HG03108 (cell line): ENCODE measurements at regions not wholly inside any gene's neighbourhood (a gene's known extent, or its start where the extent isn't known, plus 50 kb on each side); places are given as distances from the start of the nearest gene placed in this dataset.

ENCODE experiments used
- ATAC-seq: cut with Tn5 transposase; IDR thresholded peaks from one replicate; pipeline ENCODE4 v1.9.1; 2021; ENCODE audit warnings: moderate library complexity; ENCODE audit not compliant: unreplicated experiment

DNA sequence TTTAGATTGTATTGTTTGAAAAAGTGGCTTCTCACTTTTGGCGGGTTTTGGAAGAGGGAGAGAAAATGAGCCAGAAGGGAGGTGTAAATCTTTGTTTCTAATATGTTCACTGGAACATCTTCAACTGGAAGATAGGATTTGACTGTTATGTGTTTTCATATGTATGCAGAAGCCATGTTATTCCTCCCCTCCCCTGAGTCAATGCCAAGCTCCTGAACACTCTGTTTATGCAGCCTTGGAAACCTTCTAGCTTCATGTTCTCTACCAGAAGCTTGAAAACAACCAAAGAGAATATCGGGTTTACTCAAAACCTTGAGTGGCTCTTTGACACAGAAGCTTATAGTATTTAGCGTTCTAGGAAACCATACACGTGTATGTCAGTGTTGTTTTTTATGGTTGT, 279.1 kb downstream of the PRL start:
- ATAC-seq, result no peak

DNA sequence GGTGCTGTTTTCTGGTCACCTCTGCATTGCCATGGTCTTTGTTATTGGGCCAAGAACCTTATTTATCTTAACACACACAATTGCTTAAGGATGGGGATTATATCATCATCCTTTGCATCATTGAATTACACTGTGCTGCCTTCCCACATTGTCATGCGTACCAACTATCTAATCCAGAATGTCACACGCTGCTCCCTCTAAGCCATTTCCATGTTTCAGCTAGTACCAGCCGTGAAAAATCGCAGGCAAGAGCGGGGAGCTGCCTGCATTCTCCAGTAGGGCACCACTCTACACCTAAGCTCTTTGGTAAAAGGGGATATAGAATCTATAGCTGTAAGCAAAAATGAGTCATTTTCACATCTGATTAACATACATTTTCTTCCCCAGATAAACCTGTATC, 277.0 kb downstream of the PRL start:
- no peak for ATAC-seq

DNA sequence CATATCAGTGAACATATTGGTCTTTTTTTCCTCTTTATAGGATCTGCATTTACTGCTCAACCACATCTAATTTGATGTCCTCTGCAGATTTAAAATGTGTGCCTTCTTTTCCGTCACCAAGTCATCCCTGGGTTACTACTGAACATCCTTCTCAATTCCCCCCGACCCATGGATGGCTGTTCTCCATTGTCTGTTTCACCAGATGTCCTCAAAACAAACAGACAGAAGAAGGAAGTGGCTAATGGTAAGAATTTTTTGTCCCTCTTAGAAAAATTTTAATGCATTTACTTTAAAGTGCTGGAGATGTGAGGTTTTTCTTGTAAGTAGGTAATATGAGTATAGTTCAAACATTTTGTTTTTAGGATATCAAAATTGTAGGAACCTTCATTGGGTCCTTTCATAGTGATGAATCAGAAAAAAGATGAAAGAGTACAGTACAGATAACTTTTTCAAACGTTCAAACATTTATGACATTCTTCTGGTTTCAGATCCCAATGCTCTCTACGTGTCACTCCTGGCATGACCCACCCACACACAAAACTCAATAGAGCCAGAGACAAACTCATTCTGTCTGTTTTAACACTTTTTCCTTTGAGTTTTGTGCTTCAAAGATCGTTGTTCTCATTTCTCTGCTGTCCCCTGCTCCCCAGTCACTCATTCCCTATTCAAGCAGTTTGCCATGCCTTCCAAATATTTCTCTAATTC, 276.4 kb downstream of the PRL start:
- no peak for ATAC-seq

DNA sequence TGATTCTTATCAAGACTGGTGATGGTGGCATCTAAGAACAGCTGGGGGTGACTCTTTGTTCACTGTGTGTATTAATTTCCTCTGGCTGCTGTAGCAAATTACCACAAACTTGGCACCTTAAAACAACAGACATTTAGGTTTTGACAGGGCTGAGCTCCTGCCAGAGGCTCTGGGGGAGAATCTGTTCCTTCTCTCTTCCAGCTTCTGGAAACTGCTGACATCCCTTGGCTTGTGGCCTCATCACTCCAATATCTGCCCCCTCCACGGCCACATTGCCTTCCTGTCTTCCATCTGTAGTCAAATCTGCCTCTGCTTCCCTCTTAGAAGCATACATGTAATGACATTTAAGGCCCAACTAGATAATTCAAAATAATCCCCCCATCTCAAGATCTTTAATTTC, 274.9 kb downstream of the PRL start:
- no peak for ATAC-seq

DNA sequence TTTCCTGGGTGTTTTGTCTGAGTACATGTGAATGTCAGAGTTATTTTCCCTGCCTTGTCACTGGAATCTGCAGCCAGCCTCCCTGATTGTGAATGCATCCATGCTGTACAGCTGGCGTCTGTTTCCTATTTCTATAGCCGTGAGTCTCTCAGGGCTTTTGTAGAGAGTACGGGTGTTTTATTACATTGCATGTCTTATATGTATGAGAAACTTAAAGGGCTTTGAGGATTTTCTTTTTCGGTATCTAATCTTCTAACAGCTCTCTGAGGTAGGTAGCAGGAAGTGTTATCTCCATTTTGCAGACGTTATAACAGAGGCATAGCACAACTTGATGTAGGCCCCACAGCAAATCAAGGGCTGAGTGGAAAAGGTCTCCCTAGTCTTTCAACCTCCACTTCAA, 272.9 kb downstream of the PRL start:
- no peak for ATAC-seq

DNA sequence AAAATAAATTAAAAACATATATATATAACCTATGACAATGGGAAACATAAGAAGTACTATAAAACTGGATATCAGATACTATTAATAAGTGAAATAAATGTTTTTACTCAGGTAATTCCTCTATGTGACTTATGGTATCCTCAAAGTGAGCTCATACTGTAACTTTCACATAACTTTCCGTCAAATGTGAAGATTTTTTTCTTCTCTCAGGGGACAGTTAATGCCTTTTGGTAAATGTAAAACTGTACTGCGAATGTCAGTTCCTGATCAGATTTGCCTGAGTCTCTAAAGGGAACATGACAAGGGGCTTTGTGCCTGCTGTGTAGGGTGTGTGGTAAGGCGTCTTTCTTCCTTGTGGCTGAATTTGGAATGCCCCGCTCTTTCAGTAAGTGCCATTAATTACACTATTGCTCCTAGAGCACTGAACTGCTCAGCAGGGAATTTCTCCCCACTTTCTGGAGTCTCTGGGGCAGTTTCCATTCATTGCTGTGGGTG, 271.8 kb downstream of the PRL start:
- ATAC-seq, result no peak

DNA sequence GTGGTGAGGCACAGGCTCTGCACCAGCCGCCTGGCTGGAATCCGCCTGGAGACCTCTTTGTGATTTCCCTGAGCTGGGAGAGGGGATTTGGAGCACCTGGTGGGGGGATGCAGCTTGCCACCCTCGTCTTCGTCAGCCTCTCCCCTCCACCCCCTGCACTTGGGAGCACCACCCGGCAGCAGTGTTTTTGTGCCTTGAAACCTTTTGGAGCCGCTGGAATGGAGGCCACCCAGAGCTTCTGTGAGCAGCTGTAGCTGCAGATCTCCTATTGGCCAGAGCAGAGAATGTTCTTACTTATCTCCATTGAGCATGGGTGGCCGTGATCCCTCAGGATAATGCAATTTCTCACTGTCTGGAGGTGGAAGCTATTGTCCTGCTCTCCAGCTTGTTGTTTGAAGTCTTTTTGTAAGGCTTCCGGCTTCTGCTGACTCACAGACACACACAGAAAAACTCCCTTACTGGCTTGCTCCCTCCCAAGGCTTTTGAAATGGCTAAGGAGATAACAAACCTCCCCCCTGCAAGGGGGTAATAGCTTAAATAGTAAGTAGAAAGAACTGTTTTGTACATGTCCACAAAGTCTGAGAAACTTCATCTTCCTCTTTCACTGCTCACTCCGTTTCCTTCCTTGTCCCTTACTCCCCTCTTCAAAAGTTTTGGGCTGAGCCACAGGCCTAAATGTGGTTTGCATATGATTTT, 271.2 kb downstream of the PRL start:
- peak; percentile 53 for ATAC-seq

DNA sequence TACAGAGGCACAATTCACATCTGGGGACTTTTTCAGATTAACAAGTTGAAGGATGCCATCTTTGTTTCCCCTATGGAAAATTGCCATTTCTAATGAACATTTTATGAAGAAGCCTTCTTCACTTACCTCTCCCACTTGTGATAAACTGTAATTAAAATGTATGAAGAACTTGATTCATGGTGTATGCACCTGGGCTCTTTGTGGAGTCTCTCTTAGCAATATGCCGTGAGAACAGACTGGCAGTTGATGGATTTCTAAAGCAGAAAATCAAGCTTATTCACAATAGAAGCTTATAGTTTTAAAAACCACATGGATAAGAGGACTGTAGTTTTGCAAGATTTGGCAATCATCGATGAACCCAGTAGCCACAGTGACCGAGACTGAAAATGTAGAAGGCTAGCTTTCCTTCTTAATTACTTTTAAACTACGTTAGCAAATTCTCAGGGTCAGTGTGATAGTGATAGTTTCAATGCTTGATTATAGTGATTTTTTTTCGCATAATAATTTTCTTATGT, 270.6 kb downstream of the PRL start:
- no peak for ATAC-seq

DNA sequence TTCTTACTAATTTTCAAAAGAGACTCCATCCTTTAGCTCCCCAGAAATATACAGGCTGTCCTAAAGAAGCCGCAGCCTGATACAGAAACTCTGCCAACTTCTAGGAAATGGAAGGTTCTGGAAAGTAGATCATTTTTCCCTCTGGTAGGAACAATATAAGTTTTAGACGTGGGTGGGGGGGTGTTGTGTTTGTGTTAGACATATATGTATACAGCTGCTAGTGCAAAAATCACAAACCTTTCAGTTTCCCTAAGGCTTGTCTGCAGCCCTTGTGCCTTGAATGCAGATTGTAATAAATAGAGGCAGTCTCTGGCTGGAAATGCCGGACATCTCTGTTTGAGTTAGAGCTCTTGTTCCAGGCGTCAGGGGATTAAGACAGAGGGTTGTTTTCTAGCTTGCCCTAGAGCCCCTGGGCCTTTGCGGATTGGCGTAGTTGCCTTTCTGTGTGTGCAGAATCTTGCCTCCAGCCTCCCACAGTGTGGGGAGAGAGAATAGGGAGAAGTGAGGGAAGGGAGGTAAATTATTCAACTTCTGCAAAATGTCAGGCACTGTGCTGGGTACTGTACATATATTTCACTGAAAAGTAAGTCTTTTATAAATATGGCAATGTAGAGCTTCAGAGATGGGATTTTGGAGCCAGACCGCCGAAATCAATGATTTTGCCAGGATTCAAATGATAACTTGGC, 269.7 kb downstream of the PRL start:
- no peak for ATAC-seq

DNA sequence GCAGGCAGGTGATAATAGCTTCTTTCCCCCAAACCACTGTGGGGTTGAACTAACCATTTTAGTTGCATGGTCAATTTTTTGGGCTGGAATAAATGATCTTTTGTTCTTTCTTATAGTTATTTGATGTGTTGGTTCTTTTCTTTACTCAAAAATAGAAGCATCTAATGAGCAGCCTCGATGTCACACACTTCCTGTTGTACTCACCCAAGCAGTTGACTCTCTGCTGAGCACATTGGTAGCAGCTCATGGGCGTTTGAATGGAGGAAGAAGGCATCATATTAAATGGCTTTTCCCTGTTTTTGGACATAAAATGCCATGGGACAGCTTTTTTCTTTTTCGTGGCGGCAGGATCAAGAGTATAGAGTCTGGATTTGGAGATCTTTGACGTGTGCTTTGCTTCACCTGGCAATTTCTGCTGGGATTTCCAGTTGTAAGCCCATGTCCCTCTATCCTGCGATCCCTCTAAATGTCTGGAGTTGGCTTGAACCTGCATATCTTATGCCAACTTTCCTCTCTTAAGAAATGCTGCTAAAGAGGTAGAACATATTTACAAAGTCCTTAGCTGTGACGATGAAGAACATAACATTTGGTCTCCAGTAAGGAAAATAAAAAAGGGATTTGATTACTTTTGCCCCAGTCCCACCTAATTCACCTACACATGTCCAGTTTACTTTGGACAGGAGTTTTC, 268.3 kb downstream of the PRL start:
- ATAC-seq, result no peak

DNA sequence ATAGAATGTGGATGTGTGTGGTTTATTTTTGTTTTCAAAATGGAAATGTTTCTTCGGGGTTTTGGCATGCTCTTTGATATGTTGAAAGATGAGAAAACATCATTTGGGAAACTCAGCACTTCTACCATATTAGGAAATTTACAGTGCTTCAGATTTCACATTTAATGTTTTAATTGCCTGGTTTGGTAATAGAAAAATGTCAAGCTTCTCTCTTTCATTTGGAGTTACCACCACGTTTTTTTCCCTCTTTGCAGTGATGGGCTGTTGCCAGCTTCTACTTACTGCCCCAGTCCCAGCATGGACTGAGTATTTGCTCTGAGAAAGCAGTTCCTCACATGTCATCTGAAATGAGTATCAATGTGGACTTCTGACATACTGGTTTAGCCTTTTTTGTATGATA, 267.7 kb downstream of the PRL start:
- no peak for ATAC-seq

DNA sequence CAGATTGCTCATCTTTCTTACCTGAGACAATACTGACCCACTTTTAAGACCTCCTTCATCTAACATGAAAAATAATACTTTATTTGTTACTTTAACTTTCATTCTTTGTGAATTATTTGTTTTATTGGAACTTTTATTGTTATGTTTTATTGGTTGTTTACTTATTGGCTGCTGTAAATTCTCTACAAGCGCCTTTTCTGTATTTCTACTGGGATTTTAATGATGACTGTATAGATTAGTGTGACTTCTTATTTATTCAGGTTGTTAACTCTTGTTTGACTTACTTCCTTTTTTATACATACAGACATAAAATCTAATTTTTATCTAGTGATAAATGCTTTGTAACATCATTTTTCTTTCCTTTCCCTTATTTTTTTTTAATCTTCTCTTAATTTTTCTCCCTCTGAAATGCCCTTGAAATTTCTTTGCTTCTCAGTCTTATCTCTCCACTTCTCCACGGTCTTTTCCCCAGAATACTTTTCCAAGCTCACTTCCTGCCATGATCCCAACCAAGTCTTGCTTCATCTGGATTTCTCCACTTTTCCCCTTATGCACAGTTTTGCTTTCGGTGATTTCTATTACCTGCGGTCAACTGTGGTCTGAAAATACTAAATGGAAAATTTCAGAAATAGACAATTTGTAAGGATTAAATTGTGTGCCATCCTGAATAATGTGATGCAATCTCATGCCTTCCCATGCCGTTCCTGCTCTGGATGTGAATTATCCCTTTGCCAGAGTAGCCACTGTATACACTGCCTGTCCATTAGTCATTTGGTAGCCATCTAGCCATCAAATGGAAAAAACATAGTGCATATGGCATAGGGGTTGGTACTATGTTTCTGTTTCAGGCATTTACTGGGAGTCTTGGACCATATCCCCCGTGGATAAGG, 265.9 kb downstream of the PRL start:
- no peak for ATAC-seq

DNA sequence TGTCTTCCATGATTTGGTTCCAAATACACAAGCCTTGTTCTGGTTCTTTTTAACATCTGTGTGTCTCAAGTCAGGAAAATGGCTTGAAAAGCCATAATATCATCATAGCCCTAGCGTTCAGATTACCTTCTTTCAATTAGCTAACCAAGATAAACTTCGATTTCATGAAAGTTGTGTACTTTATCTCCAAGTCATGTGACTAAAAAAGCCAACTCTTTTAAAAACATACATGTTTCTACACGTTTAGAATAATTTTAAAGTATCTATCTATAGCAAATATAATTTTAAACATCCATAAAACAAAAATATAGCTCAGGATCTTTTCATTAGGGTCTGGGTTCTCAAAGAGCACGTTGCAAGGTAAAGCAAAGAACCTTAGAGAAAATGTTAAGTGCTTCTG, 261.1 kb downstream of the PRL start:
- no peak for ATAC-seq

DNA sequence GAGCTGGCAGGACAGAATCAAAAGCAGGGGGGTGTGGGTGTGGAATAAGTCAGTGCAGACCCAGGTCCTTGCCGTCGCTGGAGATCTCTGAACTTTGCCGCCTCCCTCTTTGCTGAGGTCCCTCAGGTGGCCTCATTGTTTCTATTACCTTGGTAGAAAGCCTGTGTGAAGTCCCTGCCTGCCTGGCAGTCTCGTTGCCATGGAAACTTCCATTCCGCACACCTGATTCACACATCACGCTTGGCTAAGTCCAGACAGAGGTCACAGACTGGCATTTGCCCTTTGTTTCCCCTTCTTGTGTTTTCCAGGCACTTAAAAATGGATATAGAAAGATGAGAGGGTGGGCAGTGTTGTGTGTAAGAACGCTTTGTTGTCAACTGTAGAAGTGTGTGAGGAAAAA, 260.6 kb downstream of the PRL start:
- no peak for ATAC-seq

DNA sequence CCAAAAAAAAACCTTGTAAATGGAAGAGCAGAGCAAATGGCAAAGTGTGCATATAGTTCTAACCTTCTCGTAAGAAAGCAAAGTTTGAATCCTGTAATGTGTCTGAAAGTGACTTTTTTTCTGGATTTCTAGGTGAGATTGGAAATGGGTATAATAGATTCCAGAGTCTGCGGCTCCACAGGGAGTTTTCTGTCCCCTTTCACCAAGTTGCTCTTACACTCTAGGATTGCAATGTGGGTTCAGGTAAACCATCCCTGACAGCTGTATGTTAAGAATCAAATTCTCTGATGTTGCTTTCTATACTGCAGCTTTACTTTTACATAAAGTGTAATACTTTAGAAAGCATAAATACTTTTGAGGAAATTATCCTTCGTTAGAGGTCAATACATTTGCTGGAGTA, 260.1 kb downstream of the PRL start:
- ATAC-seq, result no peak

DNA sequence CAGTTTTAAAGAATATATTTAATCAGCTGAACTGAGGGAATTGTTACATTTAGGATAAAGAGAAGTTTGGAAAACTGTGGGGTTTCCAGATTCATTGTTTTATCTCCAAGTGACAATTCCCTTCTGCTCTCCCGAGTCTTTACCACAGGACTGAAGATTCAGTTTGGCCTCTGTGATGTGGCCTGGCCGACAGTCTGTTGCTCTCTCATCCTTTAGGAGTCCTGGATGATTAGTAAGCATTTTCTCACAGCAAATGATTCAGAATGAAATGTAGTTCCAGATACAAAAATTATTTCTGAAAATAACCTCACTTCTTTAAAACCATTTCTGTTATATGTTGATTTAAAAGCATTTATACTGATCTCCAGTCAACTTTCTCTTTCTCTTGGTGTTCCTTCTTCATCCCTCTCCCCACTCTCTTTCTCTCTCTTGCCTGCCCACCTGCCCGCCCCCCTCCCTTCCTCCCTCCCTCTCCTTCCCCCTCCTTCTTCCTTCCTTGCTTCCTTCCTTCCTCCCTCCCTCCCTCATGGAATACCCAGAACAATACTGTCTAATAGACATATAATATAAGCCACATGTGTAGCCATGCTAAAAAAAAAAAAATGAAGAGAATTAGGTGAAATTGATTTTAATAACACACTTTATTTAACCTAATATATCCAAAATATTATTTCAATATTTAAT, 254.9 kb downstream of the PRL start:
- no peak for ATAC-seq

DNA sequence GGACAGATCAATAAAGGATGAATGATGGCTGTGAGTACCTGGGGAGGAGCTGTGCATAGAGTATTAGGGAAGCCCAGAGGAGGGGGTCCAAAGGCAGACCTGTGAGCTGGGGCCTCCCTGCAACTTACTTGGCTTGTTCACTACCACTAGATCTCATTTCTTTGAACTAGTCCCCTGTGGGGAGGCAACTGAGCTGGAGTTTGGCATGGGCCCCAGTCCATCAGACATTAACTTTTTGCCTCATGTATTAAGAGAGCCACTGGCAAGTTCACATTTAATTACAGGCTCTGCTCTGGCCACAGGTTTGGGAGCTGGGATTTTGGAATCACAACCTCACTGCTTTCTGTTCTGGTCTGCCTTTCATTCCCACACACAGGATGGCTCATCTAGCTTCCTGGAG, 254.1 kb downstream of the PRL start:
- ATAC-seq, result no peak

DNA sequence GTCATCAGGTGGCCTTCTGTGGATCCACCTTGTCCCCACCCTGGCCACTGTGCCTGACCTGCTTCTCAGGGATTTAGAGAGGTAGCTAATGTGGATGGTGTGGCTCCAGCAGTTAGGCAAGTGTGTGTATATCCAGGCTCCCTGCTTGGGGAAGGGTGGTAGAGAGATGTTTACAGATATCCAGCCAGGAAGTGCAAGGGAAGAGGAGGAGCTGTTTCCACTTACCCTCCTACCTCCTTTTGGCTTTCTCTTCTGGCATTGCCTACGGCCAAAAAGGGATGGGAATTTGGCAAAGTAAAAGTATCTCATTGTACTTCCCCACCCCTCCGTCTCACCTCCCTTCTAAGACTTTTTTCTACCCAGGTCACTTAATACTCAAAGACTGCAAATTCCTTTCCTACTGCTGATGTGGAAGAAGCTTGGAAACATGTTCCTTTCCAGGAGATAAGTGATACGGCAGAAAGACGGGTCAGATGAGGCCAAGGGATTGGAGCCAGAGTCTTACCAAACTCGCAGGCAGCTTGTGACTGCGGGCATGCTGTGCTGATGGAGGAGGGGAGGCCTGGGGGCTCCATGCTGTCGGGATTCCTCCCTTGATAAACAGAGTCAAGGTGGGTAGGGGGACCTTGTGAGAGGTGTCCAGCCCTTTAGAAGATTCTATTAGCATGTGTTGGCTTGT, 253.4 kb downstream of the PRL start:
- no peak for ATAC-seq

DNA sequence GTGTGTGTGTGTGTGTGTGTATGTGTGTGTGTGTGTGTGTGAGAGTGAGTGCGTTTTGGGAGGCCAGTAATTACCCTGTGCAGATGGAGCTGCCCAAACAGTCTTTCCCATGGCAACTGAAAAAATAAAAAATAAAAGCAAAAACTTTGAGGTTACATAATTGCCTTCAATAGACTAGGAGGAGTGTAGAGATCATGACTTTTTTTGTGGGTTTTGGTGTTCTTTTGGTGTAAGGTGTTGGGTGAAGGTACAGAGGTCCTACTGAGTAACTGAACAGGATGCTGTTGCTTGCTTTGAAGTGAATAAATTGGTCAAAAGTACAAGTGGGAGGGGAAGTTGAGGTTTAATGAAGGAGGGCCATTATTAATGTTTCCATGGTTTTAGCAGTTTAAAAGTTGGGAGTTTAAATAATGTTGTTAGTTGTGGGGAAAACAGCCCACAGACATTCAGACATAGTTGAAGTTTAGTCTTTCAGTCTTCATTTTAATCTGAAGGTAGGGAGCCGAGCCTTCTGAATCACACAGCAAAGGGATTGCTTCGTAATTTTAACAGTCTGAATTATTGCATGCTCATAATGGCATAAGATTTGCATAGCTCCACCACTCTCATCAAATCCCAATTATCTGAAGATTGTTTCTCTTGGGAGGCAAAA, 251.4 kb downstream of the PRL start:
- ATAC-seq, result no peak
